HepG2 (cell line): ENCODE measurements at regions not wholly inside any gene's neighbourhood (a gene's known extent, or its start where the extent isn't known, plus 50 kb on each side); places are given as distances from the start of the nearest gene placed in this dataset.

Source experiments
- ATAC-seq: fragments of 200-7000 bp; cut with Tn5 transposase; 3 replicates; pipeline ENCODE4 v1.9.1; 2020; ENCODE audit warnings: mild to moderate bottlenecking, moderate library complexity
- BruUV-seq: library from RNA; stranded (reverse); fragments of 400-500 nt; replicated peaks from 2 replicates; lab custom pipeline; 2021; lab: Mats Ljungman, UMichigan
- CTCF ChIA-PET: fragments of 300-600 bp; formaldehyde crosslinking; extraction: SDS; loops from one replicate; lab custom pipeline; 2021; ENCODE audit warnings: low total read pairs, inconsistent platforms, low intra/inter-chr PET ratio; lab: Yijun Ruan, JAX
- POLR2A ChIA-PET: fragments of 350-600 bp; sonication (Branson Sonifier 250); formaldehyde crosslinking; loops from one replicate; lab custom pipeline; 2020; ENCODE audit warnings: antibody characterized with exemption, inconsistent platforms; lab: Yijun Ruan, JAX
- DNase-seq: peaks from one replicate; pipeline ENCODE4 v3.0.0-alpha.2; 2015; ENCODE audit warnings: low spot score
- FAIRE-seq: peaks from 3 replicates; lab custom pipeline; 2011; peaks lifted over from hg19 to GRCh38; lab: Jason Lieb, UNC
- H2AFZ ChIP-seq: one replicate; pipeline ENCODE4 v1.6.1; 2011; ENCODE audit warnings: low read length, inconsistent platforms
- H3K27ac ChIP-seq: fragments of 300-600 bp; 3 replicates; pipeline ENCODE4 v1.8.0; 2011; ENCODE audit warnings: mixed run types, mild to moderate bottlenecking, mixed read lengths, low read length, inconsistent platforms; ENCODE audit not compliant: insufficient read depth; ENCODE audit errors: extremely low read length
- H3K27me3 ChIP-seq, 2 experiments: fragments of 200-600 bp in 1 of 2; 2 replicates in 1 of 2; 3 replicates in 1 of 2; pipeline versions ENCODE4 v1.6.0 to v1.8.0; 2011; ENCODE audit warnings: low read length in 2 of 2, mild to moderate bottlenecking in 2 of 2, moderate library complexity in 2 of 2, inconsistent platforms in 1 of 2; ENCODE audit not compliant: insufficient read depth in 2 of 2, control insufficient read depth in 1 of 2
- H3K36me3 ChIP-seq, 2 experiments: fragments of 200-600 bp in 1 of 2; replicated peaks in 1 of 2; 2 replicates in 1 of 2; 3 replicates in 1 of 2; pipeline versions ENCODE4 v1.5.1 to v1.8.0; 2011; ENCODE audit warnings: low read length in 2 of 2, inconsistent platforms in 1 of 2; ENCODE audit not compliant: insufficient read depth in 2 of 2, control insufficient read depth in 1 of 2
- H3K4me1 ChIP-seq: 2 replicates; pipeline ENCODE4 v1.5.1; 2012; ENCODE audit warnings: low read length, inconsistent platforms; ENCODE audit not compliant: insufficient read depth
- H3K4me2 ChIP-seq: 2 replicates; pipeline ENCODE4 v1.6.0; 2011; ENCODE audit warnings: low read depth, low read length, inconsistent platforms
- H3K4me3 ChIP-seq, 3 experiments: fragments of 200-600 bp in 1 of 3; sonication (generic), shearing (Covaris generic) in 1 of 3; replicated peaks in 1 of 3; 2 replicates each; pipeline ENCODE4 v1.5.1; 2011 to 2016; ENCODE audit warnings: low read length in 3 of 3, inconsistent platforms in 2 of 3, low read depth in 2 of 3, mild to moderate bottlenecking in 2 of 3, control low read depth in 1 of 3, mixed read lengths in 1 of 3; ENCODE audit not compliant: insufficient read depth in 1 of 3
- H3K79me2 ChIP-seq: one replicate; pipeline ENCODE4 v1.6.1; 2011; ENCODE audit warnings: low read length, inconsistent platforms; ENCODE audit not compliant: insufficient read depth
- H3K9ac ChIP-seq: 2 replicates; pipeline ENCODE4 v1.6.0; 2011; ENCODE audit warnings: mild to moderate bottlenecking, low read depth, low read length, inconsistent platforms; ENCODE audit not compliant: insufficient read depth
- H3K9me3 ChIP-seq: 2 replicates; pipeline ENCODE4 v1.5.1; 2012; ENCODE audit warnings: mild to moderate bottlenecking, low read length
- H4K20me1 ChIP-seq: 2 replicates; pipeline ENCODE4 v1.6.0; 2011; ENCODE audit warnings: inconsistent platforms, mild to moderate bottlenecking, low read length, moderate library complexity; ENCODE audit not compliant: insufficient read depth
- HMG20A ChIP-seq: IDR thresholded peaks from 2 replicates; pipeline ENCODE4 v1.6.1; 2016; ENCODE audit warnings: borderline replicate concordance
- JARID2 ChIP-seq: sonication (generic); formaldehyde crosslinking; IDR thresholded peaks from 2 replicates; pipeline ENCODE4 v1.8.1; 2023; ENCODE audit warnings: missing genetic modification reagents, inconsistent platforms; ENCODE audit not compliant: insufficient replicate concordance
- JUND ChIP-seq: sonication (generic); formaldehyde crosslinking; IDR thresholded peaks from 2 replicates; pipeline ENCODE4 v1.8.0; 2022; ENCODE audit warnings: mild to moderate bottlenecking, missing genetic modification reagents
- MYNN ChIP-seq: sonication (generic); formaldehyde crosslinking; IDR thresholded peaks from 2 replicates; pipeline ENCODE4 v1.4.0; 2020; ENCODE audit warnings: mild to moderate bottlenecking, low read depth, missing genetic modification reagents
- NFKB2 ChIP-seq: sonication (generic); formaldehyde crosslinking; IDR thresholded peaks from 2 replicates; pipeline ENCODE4 v1.4.0; 2020; ENCODE audit warnings: missing genetic modification reagents, borderline replicate concordance
- SOX13 ChIP-seq, 3 experiments: fragments of 450-650 bp in 1 of 3; sonication (generic) in 1 of 3; formaldehyde crosslinking in 1 of 3; IDR thresholded peaks in 2 of 3; conservative IDR thresholded peaks in 1 of 3; 2 replicates each; pipeline versions ENCODE4 v1.5.0 to v1.6.1; 2016 to 2020; ENCODE audit warnings: antibody characterized with exemption in 1 of 3, mild to moderate bottlenecking in 1 of 3, missing compliant biosample characterization in 1 of 3, missing genetic modification reagents in 1 of 3, moderate library complexity in 1 of 3
- ZNF33A ChIP-seq: sonication (generic); formaldehyde crosslinking; IDR thresholded peaks from 2 replicates; pipeline ENCODE4 v1.5.1; 2020; ENCODE audit warnings: missing genetic modification reagents, mild to moderate bottlenecking, moderate library complexity, borderline replicate concordance
- ZNF431 ChIP-seq: sonication (generic); formaldehyde crosslinking; IDR thresholded peaks from 2 replicates; pipeline ENCODE4 v1.9.0; 2022; ENCODE audit warnings: missing genetic modification reagents, low read depth, mild to moderate bottlenecking, borderline replicate concordance
- ZNF451 ChIP-seq: sonication (generic); formaldehyde crosslinking; IDR thresholded peaks from 2 replicates; pipeline ENCODE4 v1.5.0; 2020; ENCODE audit warnings: mild to moderate bottlenecking, missing genetic modification reagents
- ZNF557 ChIP-seq: sonication (generic); formaldehyde crosslinking; IDR thresholded peaks from 2 replicates; pipeline ENCODE4 v1.4.0; 2020; ENCODE audit warnings: missing genetic modification reagents
- WGBS: methylation state at CpG from one replicate; pipeline ENCODE4 v1.1.6; 2017; ENCODE audit warnings: low lambda C conversion rate; 5-methylcytosine and 5-hydroxymethylcytosine counted together
- in situ Hi-C: cut with HindIII; loops from 2 replicates; pipeline ENCODE4 v1.10.0; 2017; ENCODE audit warnings: low pct_unique_long_range_greater_than_20kb; ENCODE audit not compliant: extremely low pct_ligation_motif_present
- intact Hi-C: fragments of 100-400 bp; cut with micrococcal nuclease; formaldehyde crosslinking; loops from one replicate; pipeline ENCODE4 v1.10.0; 2022; ENCODE audit not compliant: unreplicated experiment
- TF ChIP-seq, protein P1 (sequence below): sonication (generic); formaldehyde crosslinking; IDR thresholded peaks from 2 replicates; pipeline ENCODE4 v1.4.0; 2020; ENCODE audit warnings: missing genetic modification reagents, low read depth, mild to moderate bottlenecking, borderline replicate concordance
- TF ChIP-seq, protein P2 (sequence below): sonication (generic); formaldehyde crosslinking; IDR thresholded peaks from 2 replicates; pipeline ENCODE4 v1.4.0; 2020; ENCODE audit warnings: mild to moderate bottlenecking, missing genetic modification reagents

DNA sequence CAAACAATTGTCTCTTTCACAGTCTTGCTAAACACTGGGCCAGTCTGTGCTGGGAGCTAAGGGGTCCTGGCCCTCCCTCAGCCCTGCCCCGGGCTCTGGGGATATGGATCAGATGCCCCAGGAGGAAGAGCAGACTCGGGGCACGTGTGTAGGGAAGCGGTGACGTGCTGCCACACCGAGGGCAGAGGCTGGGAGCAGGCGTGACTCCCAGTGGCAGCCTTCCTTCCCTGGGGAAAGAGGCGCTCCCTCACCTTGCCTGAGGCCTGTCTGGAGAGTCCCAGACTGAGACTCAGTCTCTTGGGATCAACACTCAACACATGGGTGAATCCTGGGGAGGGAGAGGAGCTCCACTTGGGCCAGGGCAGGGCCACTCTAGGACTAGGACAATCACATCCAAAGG is 54.1 kb upstream of the GRIP2 start:
- no peak overlapping the region for H2AFZ ChIP-seq
- no peak for TF ChIP-seq NFKB2 (CRISPR knock-in tag)
- TF ChIP-seq ZNF557 (CRISPR knock-in tag) = no peak
- TF ChIP-seq, protein P1, sequence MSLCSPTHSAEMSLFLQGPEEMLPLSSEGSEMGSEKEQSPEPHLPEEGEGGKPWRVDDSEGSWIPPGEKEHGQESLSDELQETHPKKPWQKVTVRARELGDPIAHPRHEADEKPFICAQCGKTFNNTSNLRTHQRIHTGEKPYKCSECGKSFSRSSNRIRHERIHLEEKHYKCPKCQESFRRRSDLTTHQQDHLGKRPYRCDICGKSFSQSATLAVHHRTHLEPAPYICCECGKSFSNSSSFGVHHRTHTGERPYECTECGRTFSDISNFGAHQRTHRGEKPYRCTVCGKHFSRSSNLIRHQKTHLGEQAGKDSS (CRISPR knock-in tag) = no peak
- TF ChIP-seq JARID2 (CRISPR knock-in tag) = no peak
- TF ChIP-seq, all 625 proteins: peak for 0
- BruUV-seq = no TSS peak
- intact Hi-C loops = no loop called here
- H3K9ac ChIP-seq = no peak overlapping the region
- FAIRE-seq (no peak), ATAC-seq (peak; percentile 49), DNase-seq (no peak)
- ChIA-PET CTCF (no interaction called here), POLR2A (no interaction called here)
- H3K4me3 ChIP-seq = no peak overlapping the region
- in situ Hi-C loops = no loop called here
- H3K9me3 ChIP-seq = no peaks in the 10 kb centered on the region
- H3K27me3 ChIP-seq = 0 out of 5 replicates have a peak, but pooled peaks cover 0 to 5% of the 10 kb centered on the region in 2 experiments
- WGBS = no CpG with 5 or more reads among the region's 8 CpGs
- H3K36me3 ChIP-seq = no peaks in the 10 kb centered on the region
- no peaks in the 10 kb centered on the region for H3K79me2 ChIP-seq
- H3K4me2 ChIP-seq = no peak overlapping the region
- no peaks in the 10 kb centered on the region; the same call in 1 of the 2 replicates for H4K20me1 ChIP-seq
- H3K4me1 ChIP-seq = no peaks in the 10 kb centered on the region
- no peak overlapping the region for H3K27ac ChIP-seq

DNA sequence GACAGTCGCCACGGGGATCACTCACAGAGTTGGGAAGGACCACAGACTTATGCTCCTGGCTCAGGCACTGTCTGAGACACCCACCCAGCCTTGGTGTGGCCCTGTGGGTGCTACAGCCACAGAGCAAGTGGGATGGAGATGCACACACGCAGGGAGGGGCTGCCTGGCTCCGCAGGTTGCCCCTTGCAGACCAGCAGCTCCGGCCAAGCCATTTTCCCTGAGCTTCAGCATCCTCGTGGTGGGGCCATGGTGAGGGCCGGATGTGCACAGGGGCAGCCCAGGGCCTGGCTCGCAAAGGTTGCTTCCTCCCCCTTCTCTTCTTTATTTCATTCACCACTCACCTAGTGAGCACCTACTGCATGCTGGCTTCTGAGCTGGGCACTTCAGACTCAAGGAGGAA is 55.4 kb upstream of the GRIP2 start:
- H3K79me2 ChIP-seq = no peaks in the 10 kb centered on the region
- H3K9me3 ChIP-seq = no peaks in the 10 kb centered on the region
- intact Hi-C loops = no loop called here
- ChIA-PET CTCF (no interaction called here), POLR2A (no interaction called here)
- H2AFZ ChIP-seq = no peak overlapping the region
- DNase-seq = no peak
- no peak for TF ChIP-seq SOX13 (IDR thresholded peaks at IDR 0.05)
- TF ChIP-seq SOX13 (CRISPR knock-in tag; conservative IDR thresholded peaks at IDR 0.05 in 1 of 2, IDR thresholded peaks at IDR 0.05 in 1 of 2) = no peak
- TF ChIP-seq MYNN = no peak
- no peak for TF ChIP-seq ZNF431 (CRISPR knock-in tag)
- no peak for TF ChIP-seq JUND (CRISPR knock-in tag)
- no peak for TF ChIP-seq ZNF33A (CRISPR knock-in tag)
- TF ChIP-seq, protein P2, sequence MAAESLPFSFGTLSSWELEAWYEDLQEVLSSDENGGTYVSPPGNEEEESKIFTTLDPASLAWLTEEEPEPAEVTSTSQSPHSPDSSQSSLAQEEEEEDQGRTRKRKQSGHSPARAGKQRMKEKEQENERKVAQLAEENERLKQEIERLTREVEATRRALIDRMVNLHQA = no peak
- no peak for TF ChIP-seq ZNF451 (CRISPR knock-in tag)
- TF ChIP-seq HMG20A (CRISPR knock-in tag) = no peak
- in situ Hi-C loops = no loop called here
- no peaks in the 10 kb centered on the region for H3K36me3 ChIP-seq
- no peak overlapping the region for H3K9ac ChIP-seq
- H4K20me1 ChIP-seq = no peaks in the 10 kb centered on the region; the same call in 1 of the 2 replicates
- FAIRE-seq = no peak
- no peak for ATAC-seq
- no peak overlapping the region for H3K4me2 ChIP-seq
- H3K4me1 ChIP-seq = no peaks in the 10 kb centered on the region
- no peak overlapping the region for H3K4me3 ChIP-seq
- no peak overlapping the region for H3K27ac ChIP-seq
- WGBS = 11% methylated on average over 5 of the region's 8 CpGs
- no TSS peak for BruUV-seq
- 0 out of 5 replicates have a peak, but pooled peaks cover 0 to 5% of the 10 kb centered on the region in 2 experiments for H3K27me3 ChIP-seq
